GM12878 (cell line): ENCODE measurements at regions not wholly inside any gene's neighbourhood (a gene's known extent, or its start where the extent isn't known, plus 50 kb on each side); places are given as distances from the start of the nearest gene placed in this dataset.

Experiments
- ATAC-seq: fragments of 200-7000 bp; cut with Tn5 transposase; 3 replicates; pipeline ENCODE4 v1.9.1; 2020; ENCODE audit warnings: mild to moderate bottlenecking, moderate library complexity
- BruUV-seq: library from RNA; stranded (reverse); fragments of 400-500 nt; replicated peaks from 2 replicates; lab custom pipeline; 2021; lab: Mats Ljungman, UMichigan
- CTCF ChIA-PET: fragments of 300-600 bp; sonication (Branson Sonifier 250); formaldehyde crosslinking; extraction: SDS; loops from one replicate; lab custom pipeline; 2021; ENCODE audit warnings: inconsistent platforms; lab: Yijun Ruan, JAX
- POLR2A ChIA-PET: fragments of 350-600 bp; formaldehyde crosslinking; extraction: SDS; loops from one replicate; lab custom pipeline; 2021; ENCODE audit warnings: inconsistent platforms; lab: Charles Lee
- RAD21 ChIA-PET: fragments of 300-600 bp; sonication (Branson Sonifier 250); formaldehyde crosslinking; loops from one replicate; lab custom pipeline; 2023; ENCODE audit warnings: antibody characterized with exemption; ENCODE audit not compliant: unreplicated experiment; lab: Charles Lee
- SMC1A ChIA-PET: fragments of 300-600 bp; sonication (Branson Sonifier 250); formaldehyde crosslinking; loops from one replicate; lab custom pipeline; 2023; ENCODE audit not compliant: unreplicated experiment, uncharacterized antibody; lab: Charles Lee
- DNase-seq: peaks from one replicate; pipeline ENCODE4 v3.0.0-alpha.2; 2011; ENCODE audit warnings: low read depth, low spot score
- FAIRE-seq: peaks from 3 replicates; lab custom pipeline; 2011; peaks lifted over from hg19 to GRCh38; lab: Jason Lieb, UNC
- H2AFZ ChIP-seq: 2 replicates; pipeline ENCODE4 v1.6.0; 2011; ENCODE audit warnings: low read depth, low read length, control low read depth; ENCODE audit not compliant: control insufficient read depth
- H3K27ac ChIP-seq: 2 replicates; pipeline ENCODE4 v1.5.1; 2011; ENCODE audit warnings: control low read depth; ENCODE audit not compliant: control insufficient read depth, insufficient read depth
- H3K27me3 ChIP-seq, 2 experiments: replicated peaks in 1 of 2; 2 replicates each; pipeline versions ENCODE4 v1.6.0 to v1.6.1; 2011; ENCODE audit warnings: low read length in 1 of 2; ENCODE audit not compliant: control insufficient read depth in 2 of 2, insufficient read depth in 2 of 2
- H3K36me3 ChIP-seq, 2 experiments: 2 replicates each; pipeline ENCODE4 v1.5.1; 2011; ENCODE audit warnings: low read length in 1 of 2; ENCODE audit not compliant: control insufficient read depth in 2 of 2, insufficient read depth in 2 of 2
- H3K4me1 ChIP-seq: 2 replicates; pipeline ENCODE4 v1.6.1; 2011; ENCODE audit warnings: mild to moderate bottlenecking, low read length, moderate library complexity, mixed read lengths; ENCODE audit not compliant: control insufficient read depth, insufficient read depth
- H3K4me2 ChIP-seq: 2 replicates; pipeline ENCODE4 v1.6.0; 2011; ENCODE audit warnings: control low read depth; ENCODE audit not compliant: control insufficient read depth, insufficient read depth
- H3K4me3 ChIP-seq: fragments of 200-600 bp; sonication (generic); 2 replicates; pipeline ENCODE4 v1.5.1; 2016
- H3K79me2 ChIP-seq: 2 replicates; pipeline ENCODE4 v1.6.0; 2011; ENCODE audit warnings: low read length; ENCODE audit not compliant: control insufficient read depth, insufficient read depth
- H3K9ac ChIP-seq: 2 replicates; pipeline ENCODE4 v1.8.0; 2011; ENCODE audit warnings: low read length, control low read depth, mixed read lengths; ENCODE audit not compliant: control insufficient read depth, insufficient read depth
- H3K9me3 ChIP-seq: replicated peaks from 3 replicates; pipeline ENCODE4 v1.5.1; 2011; ENCODE audit warnings: mild to moderate bottlenecking, low read length; ENCODE audit not compliant: control insufficient read depth, insufficient read depth
- H4K20me1 ChIP-seq: 2 replicates; pipeline ENCODE4 v1.6.0; 2011; ENCODE audit not compliant: control insufficient read depth, insufficient read depth
- BHLHE40 ChIP-seq, 2 experiments: fragments of 450-650 bp in 1 of 2; IDR thresholded peaks; 2 replicates each; pipeline ENCODE4 v1.6.1; 2011 to 2017; ENCODE audit warnings: low read depth in 2 of 2, borderline replicate concordance in 1 of 2, improper control_type of control experiment in 1 of 2, low read length in 1 of 2, mild to moderate bottlenecking in 1 of 2
- CBFB ChIP-seq: IDR thresholded peaks from 2 replicates; pipeline ENCODE4 v1.6.1; 2016; ENCODE audit warnings: antibody characterized with exemption, low read depth
- CTCF ChIP-seq, 3 experiments: IDR thresholded peaks in 2 of 3; conservative IDR thresholded peaks in 1 of 3; 2 replicates each; pipeline ENCODE4 v1.5.1; 2011; ENCODE audit warnings: low read depth in 3 of 3, low read length in 3 of 3, mild to moderate bottlenecking in 3 of 3, control low read depth in 2 of 3, moderate library complexity in 2 of 3, inconsistent platforms in 1 of 3, mixed read lengths in 1 of 3; ENCODE audit not compliant: control insufficient read depth in 2 of 3, insufficient read depth in 1 of 3; ENCODE audit errors: extremely low read depth in 1 of 3
- ETV6 ChIP-seq, 2 experiments: fragments of 450-650 bp in 1 of 2; IDR thresholded peaks in 1 of 2; conservative IDR thresholded peaks in 1 of 2; 2 replicates each; pipeline ENCODE4 v1.6.1; 2014; ENCODE audit warnings: antibody characterized with exemption in 1 of 2, borderline replicate concordance in 1 of 2, low read depth in 1 of 2, mild to moderate bottlenecking in 1 of 2, moderate library complexity in 1 of 2
- PAX5 ChIP-seq: IDR thresholded peaks from 2 replicates; pipeline ENCODE4 v1.6.1; 2011; ENCODE audit warnings: low read depth, low read length, borderline replicate concordance
- PKNOX1 ChIP-seq: fragments of 450-650 bp; IDR thresholded peaks from 2 replicates; pipeline ENCODE4 v1.6.1; 2016; ENCODE audit warnings: mild to moderate bottlenecking
- POLR2AphosphoS2 ChIP-seq: IDR thresholded peaks from 2 replicates; pipeline ENCODE4 v1.6.1; 2011; ENCODE audit warnings: low read depth, mild to moderate bottlenecking, low read length, improper control_type of control experiment, moderate library complexity
- RELB ChIP-seq: fragments of 450-650 bp; IDR thresholded peaks from 2 replicates; pipeline ENCODE4 v1.6.1; 2017; ENCODE audit warnings: low read depth, mild to moderate bottlenecking, moderate library complexity
- SIN3A ChIP-seq: IDR thresholded peaks from 2 replicates; pipeline ENCODE4 v1.6.1; 2012; ENCODE audit warnings: low read depth, low read length, improper control_type of control experiment
- SP1 ChIP-seq: IDR thresholded peaks from one replicate; pipeline ENCODE4 v1.6.1; 2011; ENCODE audit warnings: low read depth, low read length
- SREBF2 ChIP-seq: IDR thresholded peaks from 2 replicates; pipeline ENCODE4 v1.6.1; 2012; ENCODE audit warnings: mild to moderate bottlenecking, low read length
- ZBED1 ChIP-seq: IDR thresholded peaks from 2 replicates; pipeline ENCODE4 v1.6.1; 2016; ENCODE audit warnings: borderline replicate concordance
- ZBTB33 ChIP-seq: fragments of 450-650 bp; IDR thresholded peaks from 2 replicates; pipeline ENCODE4 v1.6.1; 2017; ENCODE audit warnings: mild to moderate bottlenecking
- ZNF217 ChIP-seq: fragments of 450-650 bp; IDR thresholded peaks from 2 replicates; pipeline ENCODE4 v1.6.1; 2017; ENCODE audit warnings: antibody characterized with exemption, mild to moderate bottlenecking
- in situ Hi-C: fragments of 300-500 bp; cut with MboI; formaldehyde crosslinking; loops from 9 replicates; pipeline ENCODE4 v1.14.3; 2018; ENCODE audit warnings: mixed read lengths
- intact Hi-C: fragments of 100-400 bp; cut with micrococcal nuclease; formaldehyde crosslinking; loops from one replicate; pipeline ENCODE4 v1.14.2; 2022; ENCODE audit not compliant: unreplicated experiment

- TF ChIP-seq SREBF2 (no peak), CTCF (IDR thresholded peaks at IDR 0.05 in 2 of 3, conservative IDR thresholded peaks at IDR 0.05 in 1 of 3; ENCODE audit: control insufficient read depth in 2 of 3, extremely low read depth in 1 of 3, insufficient read depth in 1 of 3, low read depth in 3 of 3, low read length in 3 of 3) (no peak), PAX5 (no peak), CBFB (no peak), ZBTB33 (no peak), SP1 (no peak), RELB (no peak), POLR2AphosphoS2 (no peak), ZBED1 (no peak), BHLHE40 (IDR thresholded peaks at IDR 0.05; ENCODE audit: borderline replicate concordance in 1 of 2, low read depth in 2 of 2, low read length in 1 of 2) (no peak), ETV6 (conservative IDR thresholded peaks at IDR 0.05 in 1 of 2, IDR thresholded peaks at IDR 0.05 in 1 of 2; ENCODE audit: borderline replicate concordance in 1 of 2, low read depth in 1 of 2) (no peak), SIN3A (no peak), PKNOX1 (no peak), ZNF217 (no peak)
- FAIRE-seq, result no peak
- Histone ChIP-seq H3K9ac (no peak overlapping the region), H3K4me3 (no peak overlapping the region), H3K79me2 (no peaks in the 10 kb centered on the region), H3K27me3 (no peaks in the 10 kb centered on the region), H3K4me2 (no peak overlapping the region), H4K20me1 (no peaks in the 10 kb centered on the region), H3K27ac (no peak overlapping the region), H2AFZ (no peak overlapping the region), H3K36me3 (no peaks in the 10 kb centered on the region), H3K4me1 (no peaks in the 10 kb centered on the region), H3K9me3 (no peaks in the 10 kb centered on the region)
- intact Hi-C loops, result no loop called here
- BruUV-seq, result no TSS peak
- in situ Hi-C loops, result no loop called here
- ChIA-PET CTCF (no interaction called here), RAD21 (no interaction called here), SMC1A (no interaction called here), POLR2A (no interaction called here)
- ATAC-seq, result no peak
- DNase-seq, result no peak
Observed at GRCh38 chr5:129245489-129245888, 150.9 kb downstream of the ISOC1 start.
